Left lung (tissue), 4 donors: ENCODE measurements at regions not wholly inside any gene's neighbourhood (a gene's known extent, or its start where the extent isn't known, plus 50 kb on each side); places are given as distances from the start of the nearest gene placed in this dataset.
A peak's percentile ranks its signal among the peaks of the same experiment; 100 is the strongest.
"Not testable (repeated sequence)": the region's sequence is repeated elsewhere in the genome, so short reads cannot be mapped to it uniquely, and the experiment has no call there.

Experiments
- ATAC-seq: fragments of 200-7000 bp; cut with Tn5 transposase; one replicate; pipeline ENCODE4 v1.9.1; 2020; ENCODE audit warnings: moderate library complexity
- DNase-seq, 4 donors: peaks; one replicate each; pipeline ENCODE4 v3.0.0-alpha.2; 2013 to 2020
- H3K27ac ChIP-seq, 2 donors: fragments of 200-600 bp; sonication (generic) in 1 of 2; one replicate each; pipeline versions ENCODE4 v1.5.0 to v1.8.0; 2020 to 2021
- H3K27me3 ChIP-seq, 2 donors: fragments of 200-600 bp; sonication (generic) in 1 of 2; one replicate each; pipeline versions ENCODE4 v1.5.0 to v1.8.0; 2020 to 2021
- H3K36me3 ChIP-seq, 2 donors: fragments of 200-600 bp; sonication (generic) in 1 of 2; one replicate each; pipeline versions ENCODE4 v1.5.0 to v1.8.0; 2020 to 2021
- H3K4me1 ChIP-seq, 2 donors: fragments of 200-600 bp; one replicate each; pipeline ENCODE4 v1.8.0; 2021
- H3K4me3 ChIP-seq, 2 donors: fragments of 200-600 bp; sonication (generic) in 1 of 2; one replicate each; pipeline versions ENCODE4 v1.5.0 to v1.8.0; 2020 to 2021; ENCODE audit warnings: mild to moderate bottlenecking in 1 of 2
- H3K9me3 ChIP-seq, 2 donors: fragments of 200-600 bp; sonication (generic) in 1 of 2; one replicate each; pipeline versions ENCODE4 v1.5.0 to v1.8.0; 2020 to 2021
- CTCF ChIP-seq, 2 donors: fragments of 200-600 bp; sonication (generic) in 1 of 2; IDR thresholded peaks; one replicate each; pipeline versions ENCODE4 v1.5.0 to v1.8.0; 2021; ENCODE audit warnings: antibody characterized with exemption in 2 of 2
- intact Hi-C, 2 donors: fragments of 100-400 bp; cut with DNase I; formaldehyde crosslinking; loops; one replicate each; pipeline versions ENCODE4 v1.11.2 to v1.14.2; 2022
- donor health status: DM: no; HTN: yes; CAD: no.
- donor health status: DM: no; HTN: no; CAD: no.

- Histone ChIP-seq H3K4me1 (peaks cover 0 to 67% of the 10 kb centered on the region in 2 donors), H3K36me3 (no peaks in the 10 kb centered on the region), H3K27me3 (peaks cover 0 to 26% of the 10 kb centered on the region in 2 donors), H3K9me3 (no peaks in the 10 kb centered on the region), H3K27ac (peak overlapping the region in 1 of 2 donors; percentile 63), H3K4me3 (no peak overlapping the region)
- intact Hi-C loops = no loop called here
- DNase-seq (no peak), ATAC-seq (no peak)
- TF ChIP-seq CTCF (IDR thresholded peaks at IDR 0.05) = no peak
These were observed 50.1 kb upstream of the SIRPA start for GRCh38 chr20:1845163-1845523.

- Histone ChIP-seq H3K27ac (peak overlapping the region in 1 of 2 donors; percentile 63), H3K9me3 (no peaks in the 10 kb centered on the region), H3K4me3 (no peak overlapping the region), H3K36me3 (no peaks in the 10 kb centered on the region), H3K4me1 (peaks cover 0 to 66% of the 10 kb centered on the region in 2 donors), H3K27me3 (peaks cover 0 to 26% of the 10 kb centered on the region in 2 donors)
- no peak for TF ChIP-seq CTCF (IDR thresholded peaks at IDR 0.05)
- ATAC-seq (peak; percentile 77), DNase-seq (peak in 2 of 4 donors; percentile 44 to 81)
- intact Hi-C loops = no loop called here
These were observed 50.7 kb upstream of the SIRPA start for GRCh38 chr20:1844325-1845162.

- Histone ChIP-seq H3K27ac (peak overlapping the region in 1 of 2 donors; percentile 96), H3K27me3 (peaks cover 3 to 37% of the 10 kb centered on the region in 2 donors), H3K36me3 (no peaks in the 10 kb centered on the region), H3K4me3 (no peak overlapping the region), H3K4me1 (peaks cover 0 to 62% of the 10 kb centered on the region in 2 donors), H3K9me3 (no peaks in the 10 kb centered on the region)
- no peak for TF ChIP-seq CTCF (IDR thresholded peaks at IDR 0.05)
- intact Hi-C loops = no loop called here
- DNase-seq (no peak), ATAC-seq (no peak)
These were observed 52.9 kb upstream of the SIRPA start for GRCh38 chr20:1842281-1842680.

- Histone ChIP-seq H3K36me3 (no peaks in the 10 kb centered on the region), H3K27me3 (peaks cover 3 to 43% of the 10 kb centered on the region in 2 donors), H3K4me1 (peaks cover 0 to 57% of the 10 kb centered on the region in 2 donors), H3K9me3 (no peaks in the 10 kb centered on the region), H3K27ac (peak overlapping the region in 1 of 2 donors; percentile 96), H3K4me3 (no peak overlapping the region)
- DNase-seq = no peak
- peak; percentile 9 for ATAC-seq
- intact Hi-C loops = no loop called here
- TF ChIP-seq CTCF (IDR thresholded peaks at IDR 0.05) = no peak
These were observed 53.6 kb upstream of the SIRPA start for GRCh38 chr20:1841554-1842140.

GRCh38 chr20:1840817-1841553 is 54.2 kb upstream of the SIRPA start:
- intact Hi-C loops = no loop called here
- Histone ChIP-seq H3K36me3 (no peaks in the 10 kb centered on the region), H3K9me3 (no peaks in the 10 kb centered on the region), H3K27ac (peak overlapping the region in 1 of 2 donors; percentile 96), H3K4me3 (no peak overlapping the region), H3K27me3 (peaks cover 3 to 50% of the 10 kb centered on the region in 2 donors), H3K4me1 (peaks cover 0 to 51% of the 10 kb centered on the region in 2 donors)
- no peak for DNase-seq
- ATAC-seq = no peak
- TF ChIP-seq CTCF (IDR thresholded peaks at IDR 0.05) = no peak

- DNase-seq, intact Hi-C loops, H3K36me3 ChIP-seq, ATAC-seq, H3K4me3 ChIP-seq, H3K9me3 ChIP-seq: not testable (repeated sequence)
- Histone ChIP-seq H3K27ac (peak overlapping the region in 1 of 2 donors; percentile 96), H3K27me3 (peaks cover 3 to 54% of the 10 kb centered on the region in 2 donors), H3K4me1 (peaks cover 0 to 37% of the 10 kb centered on the region in 2 donors)
These were observed 55.6 kb upstream of the SIRPA start for GRCh38 chr20:1839376-1840317.
